AG04449 (cell line): ENCODE measurements at regions not wholly inside any gene's neighbourhood (a gene's known extent, or its start where the extent isn't known, plus 50 kb on each side); places are given as distances from the start of the nearest gene placed in this dataset.

ENCODE experiments used
- CTCF ChIA-PET: fragments of 350-600 bp; formaldehyde crosslinking; extraction: SDS; loops from one replicate; lab custom pipeline; 2021; ENCODE audit warnings: antibody characterized with exemption; lab: Yijun Ruan, JAX
- POLR2A ChIA-PET: fragments of 400-600, 350-600 bp; formaldehyde crosslinking; extraction: SDS; loops from one replicate; lab custom pipeline; 2020; ENCODE audit warnings: antibody characterized with exemption, inconsistent platforms; lab: Yijun Ruan, JAX
- DNase-seq: peaks from one replicate; pipeline ENCODE4 v3.0.0-alpha.2; 2010; ENCODE audit warnings: low read depth, low spot score
- H3K4me3 ChIP-seq: 2 replicates; pipeline ENCODE4 v1.5.1; 2011; ENCODE audit warnings: low read depth, mild to moderate bottlenecking, control low read depth, low read length
- CTCF ChIP-seq: IDR thresholded peaks from one replicate; pipeline ENCODE4 v1.5.1; 2011; ENCODE audit warnings: mild to moderate bottlenecking, moderate library complexity, low read length, control low read depth, inconsistent platforms; ENCODE audit not compliant: insufficient read depth; ENCODE audit errors: missing control alignments

- peak; percentile 29 for DNase-seq
- CTCF ChIA-PET: interaction anchor here (0.7 to 4.6 kb wide), 16 partner anchors 9 to 257 kb away, joined by 3 to 26 read pairs (median 4); no protein-coding TSS in a partner anchor
- POLR2A ChIA-PET: no interaction called here
- H3K4me3 ChIP-seq: no peak overlapping the region
- TF ChIP-seq CTCF: peak; percentile 74
Measured at GRCh38 chr3:111338059-111338698, 203.8 kb upstream of the CD96 start.

GRCh38 chr3:111339017-111339416 is 203.0 kb upstream of the CD96 start:
- no peak for TF ChIP-seq CTCF
- CTCF ChIA-PET: interaction anchor here (0.8 to 4.6 kb wide), 11 partner anchors 10 to 258 kb away, joined by 3 to 26 read pairs (median 4); no protein-coding TSS in a partner anchor
- POLR2A ChIA-PET: no interaction called here
- H3K4me3 ChIP-seq: no peak overlapping the region
- no peak for DNase-seq

GRCh38 chr3:111351334-111351733 is 190.7 kb upstream of the CD96 start:
- POLR2A ChIA-PET: interaction anchor here (0.6 kb wide), 1 partner anchor 1948 kb away, joined by 4 read pairs; no protein-coding TSS in a partner anchor
- CTCF ChIA-PET: interaction anchor here (1.5 to 2.0 kb wide), 2 partner anchors 13 to 74 kb away, joined by 5 to 6 read pairs; no protein-coding TSS in a partner anchor
- no peak for TF ChIP-seq CTCF
- H3K4me3 ChIP-seq: no peak overlapping the region
- no peak for DNase-seq

GRCh38 chr3:111352585-111352984 is 189.4 kb upstream of the CD96 start:
- CTCF ChIA-PET: interaction anchor here (2.0 kb wide), 1 partner anchor 15 kb away, joined by 6 read pairs; no protein-coding TSS in a partner anchor
- POLR2A ChIA-PET: no interaction called here
- no peak overlapping the region for H3K4me3 ChIP-seq
- DNase-seq: no peak
- TF ChIP-seq CTCF: no peak

- TF ChIP-seq CTCF: no peak
- DNase-seq: no peak
- ChIA-PET POLR2A (no interaction called here), CTCF (no interaction called here)
- no peak overlapping the region for H3K4me3 ChIP-seq
Measured at GRCh38 chr3:111359261-111360030, 182.6 kb upstream of the CD96 start.
